Upper lobe of left lung (tissue), 6 donors: ENCODE measurements at regions not wholly inside any gene's neighbourhood (a gene's known extent, or its start where the extent isn't known, plus 50 kb on each side); places are given as distances from the start of the nearest gene placed in this dataset.

Experiments
- ATAC-seq, 2 donors: fragments of 200-7000 bp; cut with Tn5 transposase; one replicate each; pipeline ENCODE4 v1.9.1; 2022; ENCODE audit warnings: mild to moderate bottlenecking in 2 of 2, moderate library complexity in 2 of 2; ENCODE audit not compliant: low FRiP score in 2 of 2
- DNase-seq, 2 donors: peaks; one replicate each; pipeline ENCODE4 v3.0.0-alpha.2; 2019 to 2020
- H3K27ac ChIP-seq, 4 donors: fragments of 200-600 bp; sonication (generic); one replicate each; pipeline ENCODE4 v1.5.1; 2016 to 2019
- H3K27me3 ChIP-seq, 4 donors: fragments of 200-600 bp; sonication (generic); one replicate each; pipeline ENCODE4 v1.5.1; 2017 to 2019
- H3K36me3 ChIP-seq, 4 donors: fragments of 200-600 bp; sonication (generic); one replicate each; pipeline ENCODE4 v1.5.1; 2016 to 2019
- H3K4me1 ChIP-seq, 4 donors: fragments of 200-600 bp; sonication (generic); one replicate each; pipeline ENCODE4 v1.5.1; 2018 to 2019
- H3K4me3 ChIP-seq, 4 donors: fragments of 200-600 bp; sonication (generic); one replicate each; pipeline ENCODE4 v1.5.1; 2017 to 2019; ENCODE audit warnings: mild to moderate bottlenecking in 2 of 4, moderate library complexity in 1 of 4
- H3K9me3 ChIP-seq, 4 donors: fragments of 200-600 bp; sonication (generic); one replicate each; pipeline ENCODE4 v1.5.1; 2018 to 2019
- EP300 ChIP-seq, 4 donors: sonication (generic); formaldehyde crosslinking; IDR thresholded peaks; one replicate each; pipeline ENCODE4 v1.5.1; 2017; ENCODE audit warnings: antibody characterized with exemption in 4 of 4, control low read depth in 2 of 4
- POLR2A ChIP-seq, 4 donors: fragments of 450-650 bp; IDR thresholded peaks; one replicate each; pipeline ENCODE4 v1.5.1; 2016 to 2017; ENCODE audit warnings: antibody characterized with exemption in 4 of 4, mild to moderate bottlenecking in 2 of 4
- POLR2AphosphoS5 ChIP-seq, 2 donors: sonication (generic); formaldehyde crosslinking; IDR thresholded peaks; one replicate each; pipeline ENCODE4 v1.5.1; 2017; ENCODE audit warnings: antibody characterized with exemption in 2 of 2
- WGBS, 2 donors: methylation state at CpG; one replicate each; pipeline ENCODE4 v1.1.5; 2017 to 2018; 5-methylcytosine and 5-hydroxymethylcytosine counted together
- TF ChIP-seq, protein P1 (sequence below), 6 experiments: fragments of 450-650 bp in 4 of 6; fragments of 200-600 bp in 2 of 6; sonication (generic) in 2 of 6; IDR thresholded peaks; one replicate each; pipeline ENCODE4 v1.5.1; 2016 to 2019; ENCODE audit warnings: antibody characterized with exemption in 6 of 6
- donor health status: DM: no; HTN: no; CAD: no; lungs with moderate emphysema.
- donor health status: DM: no; HTN: yes; CAD: no; lungs with severe emphysema.

- DNase-seq (no peak), ATAC-seq (no peak)
- Histone ChIP-seq H3K27ac (no peak overlapping the region), H3K27me3 (no peaks in the 10 kb centered on the region), H3K36me3 (no peaks in the 10 kb centered on the region), H3K4me3 (no peak overlapping the region), H3K9me3 (no peaks in the 10 kb centered on the region), H3K4me1 (no peaks in the 10 kb centered on the region)
- 64 to 65% methylated on average over 3 of the region's 3 CpGs for whole genome bisulfite sequencing, 2 donors
- TF ChIP-seq POLR2AphosphoS5 (IDR thresholded peaks at IDR 0.05) (no peak), POLR2A (IDR thresholded peaks at IDR 0.05) (no peak), EP300 (IDR thresholded peaks at IDR 0.05) (no peak)
- TF ChIP-seq, protein P1, sequence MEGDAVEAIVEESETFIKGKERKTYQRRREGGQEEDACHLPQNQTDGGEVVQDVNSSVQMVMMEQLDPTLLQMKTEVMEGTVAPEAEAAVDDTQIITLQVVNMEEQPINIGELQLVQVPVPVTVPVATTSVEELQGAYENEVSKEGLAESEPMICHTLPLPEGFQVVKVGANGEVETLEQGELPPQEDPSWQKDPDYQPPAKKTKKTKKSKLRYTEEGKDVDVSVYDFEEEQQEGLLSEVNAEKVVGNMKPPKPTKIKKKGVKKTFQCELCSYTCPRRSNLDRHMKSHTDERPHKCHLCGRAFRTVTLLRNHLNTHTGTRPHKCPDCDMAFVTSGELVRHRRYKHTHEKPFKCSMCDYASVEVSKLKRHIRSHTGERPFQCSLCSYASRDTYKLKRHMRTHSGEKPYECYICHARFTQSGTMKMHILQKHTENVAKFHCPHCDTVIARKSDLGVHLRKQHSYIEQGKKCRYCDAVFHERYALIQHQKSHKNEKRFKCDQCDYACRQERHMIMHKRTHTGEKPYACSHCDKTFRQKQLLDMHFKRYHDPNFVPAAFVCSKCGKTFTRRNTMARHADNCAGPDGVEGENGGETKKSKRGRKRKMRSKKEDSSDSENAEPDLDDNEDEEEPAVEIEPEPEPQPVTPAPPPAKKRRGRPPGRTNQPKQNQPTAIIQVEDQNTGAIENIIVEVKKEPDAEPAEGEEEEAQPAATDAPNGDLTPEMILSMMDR (IDR thresholded peaks at IDR 0.05), result no peak
These were observed 520.0 kb upstream of the IRAK1BP1 start for GRCh38 chr6:78347191-78347916.

DNA sequence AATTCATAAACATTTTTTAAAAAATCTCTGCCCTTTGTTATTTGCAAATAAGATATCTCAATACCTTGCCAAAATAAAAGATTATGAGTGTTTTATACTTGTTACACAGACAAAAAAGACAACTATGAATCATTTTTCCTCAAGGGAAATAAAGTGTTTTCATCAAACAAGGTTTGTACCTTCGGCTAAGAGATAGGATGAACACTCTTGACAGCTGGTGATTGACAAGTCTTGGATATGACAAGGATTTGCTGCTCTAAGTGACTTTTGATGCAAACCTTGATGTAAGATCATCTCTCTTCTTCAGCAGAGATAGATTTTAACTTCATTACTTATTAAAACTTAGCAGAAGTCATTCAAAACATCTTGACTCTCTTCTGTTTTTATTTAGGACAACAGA, 514.3 kb upstream of the IRAK1BP1 start:
- no peak for ATAC-seq
- H3K36me3 ChIP-seq, result no peaks in the 10 kb centered on the region
- DNase-seq, result no peak
- no peaks in the 10 kb centered on the region for H3K4me1 ChIP-seq
- H3K9me3 ChIP-seq, result no peaks in the 10 kb centered on the region
- no peak overlapping the region for H3K4me3 ChIP-seq
- H3K27me3 ChIP-seq, result no peaks in the 10 kb centered on the region
- no peak overlapping the region for H3K27ac ChIP-seq
- WGBS, 2 donors, result 61 to 64% methylated on average over 1 of the region's 1 CpG
- no peak for TF ChIP-seq POLR2A (IDR thresholded peaks at IDR 0.05)
- TF ChIP-seq, protein P1 (IDR thresholded peaks at IDR 0.05), result no peak
- no peak for TF ChIP-seq EP300 (IDR thresholded peaks at IDR 0.05)
- TF ChIP-seq POLR2AphosphoS5 (IDR thresholded peaks at IDR 0.05), result no peak

- no peak for ATAC-seq
These were observed 503.7 kb upstream of the IRAK1BP1 start for GRCh38 chr6:78363688-78364087.

DNA sequence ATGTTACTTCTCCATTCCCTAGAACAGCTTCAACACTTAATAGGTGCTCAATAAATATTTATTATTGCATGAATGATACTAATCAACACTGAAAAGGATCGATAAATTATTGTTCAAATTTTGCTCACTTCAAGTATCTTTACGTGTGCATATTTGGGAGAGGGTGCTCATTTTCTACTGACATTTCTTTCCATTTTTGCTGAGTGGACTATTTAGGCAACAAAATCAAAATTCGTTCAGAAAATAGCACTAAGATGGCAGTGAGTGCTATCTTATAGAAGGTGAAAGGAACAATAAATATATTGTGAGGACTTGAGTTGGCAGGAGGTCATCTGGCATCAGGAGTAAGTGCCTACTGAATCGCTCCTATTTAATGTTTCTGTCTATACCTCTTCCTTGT, 501.9 kb upstream of the IRAK1BP1 start:
- 82 to 89% methylated on average over 4 of the region's 4 CpGs for WGBS, 2 donors
- DNase-seq, result no peak
- no peaks in the 10 kb centered on the region for H3K36me3 ChIP-seq
- H3K4me3 ChIP-seq, result no peak overlapping the region
- no peak for ATAC-seq
- H3K27ac ChIP-seq, result no peak overlapping the region
- no peaks in the 10 kb centered on the region for H3K4me1 ChIP-seq
- H3K9me3 ChIP-seq, result no peaks in the 10 kb centered on the region
- no peak for TF ChIP-seq POLR2A (IDR thresholded peaks at IDR 0.05)
- no peak for TF ChIP-seq POLR2AphosphoS5 (IDR thresholded peaks at IDR 0.05)
- TF ChIP-seq, protein P1 (IDR thresholded peaks at IDR 0.05), result no peak
- no peak for TF ChIP-seq EP300 (IDR thresholded peaks at IDR 0.05)
- H3K27me3 ChIP-seq, result no peaks in the 10 kb centered on the region

More at GRCh38 chr6:78363688-78364087, 503.7 kb upstream of the IRAK1BP1 start:
- TF ChIP-seq POLR2AphosphoS5 (IDR thresholded peaks at IDR 0.05) (no peak), EP300 (IDR thresholded peaks at IDR 0.05) (no peak), POLR2A (IDR thresholded peaks at IDR 0.05) (no peak)
- TF ChIP-seq, protein P1 (IDR thresholded peaks at IDR 0.05), result no peak
- H3K27ac ChIP-seq, result no peak overlapping the region
- no peaks in the 10 kb centered on the region for H3K36me3 ChIP-seq
- H3K4me1 ChIP-seq, result no peaks in the 10 kb centered on the region
- no peaks in the 10 kb centered on the region for H3K9me3 ChIP-seq
- no peak overlapping the region for H3K4me3 ChIP-seq
- no peak for DNase-seq
- no peaks in the 10 kb centered on the region for H3K27me3 ChIP-seq

DNA sequence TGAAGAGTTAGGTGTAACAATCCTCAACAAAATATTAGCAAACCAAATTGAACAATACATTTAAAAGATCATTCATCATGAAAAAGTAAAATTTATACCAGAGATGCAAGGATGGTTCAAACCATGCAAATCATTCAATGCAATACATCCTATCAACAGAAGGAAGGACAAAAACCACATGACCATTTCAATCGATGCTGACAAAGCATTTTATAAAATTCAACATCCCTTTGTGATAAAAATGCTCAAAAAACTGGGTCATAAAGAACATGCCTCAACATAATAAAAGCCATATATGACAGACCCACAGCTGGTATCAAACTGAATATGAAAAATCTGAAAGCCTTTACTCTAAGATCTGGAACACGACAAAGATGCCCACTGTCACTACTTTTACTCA, 490.3 kb upstream of the IRAK1BP1 start:
- no peak for TF ChIP-seq POLR2AphosphoS5 (IDR thresholded peaks at IDR 0.05)
- TF ChIP-seq POLR2A (IDR thresholded peaks at IDR 0.05), result no peak
- no peak for TF ChIP-seq EP300 (IDR thresholded peaks at IDR 0.05)
- TF ChIP-seq, protein P1 (IDR thresholded peaks at IDR 0.05), result no peak
- no peak for DNase-seq
- no peaks in the 10 kb centered on the region for H3K36me3 ChIP-seq
- H3K4me1 ChIP-seq, result no peaks in the 10 kb centered on the region
- H3K27me3 ChIP-seq, result no peaks in the 10 kb centered on the region
- WGBS, 2 donors, result 83% methylated on average over 2 of the region's 2 CpGs
- H3K27ac ChIP-seq, result no peak overlapping the region
- no peak for ATAC-seq
- H3K9me3 ChIP-seq, result peaks cover 0 to 9% (median 3%) of the 10 kb centered on the region in 4 donors
- no peak overlapping the region for H3K4me3 ChIP-seq
